Ovary (tissue), 3 donors: ENCODE measurements at regions not wholly inside any gene's neighbourhood (a gene's known extent, or its start where the extent isn't known, plus 50 kb on each side); places are given as distances from the start of the nearest gene placed in this dataset.

Experiments used
- POLR2A ChIP-seq: fragments of 450-650 bp; IDR thresholded peaks from one replicate; pipeline ENCODE4 v1.6.1; 2017; ENCODE audit warnings: antibody characterized with exemption, mild to moderate bottlenecking, moderate library complexity
- TF ChIP-seq, protein P1 (sequence below), 3 donors: fragments of 450-650 bp in 2 of 3; fragments of 200-600 bp in 1 of 3; IDR thresholded peaks; one replicate each; pipeline versions ENCODE4 v1.5.1 to v1.8.0; 2016 to 2022; ENCODE audit warnings: antibody characterized with exemption in 3 of 3, mild to moderate bottlenecking in 1 of 3
- donor health status: DM: no; HTN: no; CAD: no.

GRCh38 chr12:94771741-94772140, 121.4 kb upstream of the TMCC3 start:
- TF ChIP-seq, protein P1, sequence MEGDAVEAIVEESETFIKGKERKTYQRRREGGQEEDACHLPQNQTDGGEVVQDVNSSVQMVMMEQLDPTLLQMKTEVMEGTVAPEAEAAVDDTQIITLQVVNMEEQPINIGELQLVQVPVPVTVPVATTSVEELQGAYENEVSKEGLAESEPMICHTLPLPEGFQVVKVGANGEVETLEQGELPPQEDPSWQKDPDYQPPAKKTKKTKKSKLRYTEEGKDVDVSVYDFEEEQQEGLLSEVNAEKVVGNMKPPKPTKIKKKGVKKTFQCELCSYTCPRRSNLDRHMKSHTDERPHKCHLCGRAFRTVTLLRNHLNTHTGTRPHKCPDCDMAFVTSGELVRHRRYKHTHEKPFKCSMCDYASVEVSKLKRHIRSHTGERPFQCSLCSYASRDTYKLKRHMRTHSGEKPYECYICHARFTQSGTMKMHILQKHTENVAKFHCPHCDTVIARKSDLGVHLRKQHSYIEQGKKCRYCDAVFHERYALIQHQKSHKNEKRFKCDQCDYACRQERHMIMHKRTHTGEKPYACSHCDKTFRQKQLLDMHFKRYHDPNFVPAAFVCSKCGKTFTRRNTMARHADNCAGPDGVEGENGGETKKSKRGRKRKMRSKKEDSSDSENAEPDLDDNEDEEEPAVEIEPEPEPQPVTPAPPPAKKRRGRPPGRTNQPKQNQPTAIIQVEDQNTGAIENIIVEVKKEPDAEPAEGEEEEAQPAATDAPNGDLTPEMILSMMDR (IDR thresholded peaks at IDR 0.05) = no peak
- TF ChIP-seq POLR2A = no peak
